ENCODE measurements at regions not wholly inside any gene's neighbourhood (a gene's known extent, or its start where the extent isn't known, plus 50 kb on each side); places are given as distances from the start of the nearest gene placed in this dataset.

GRCh38 chrX:64456828-64457227 lies 61.6 kb upstream of the MTMR8 start:
- Histone ChIP-seq H3K27me3 (ENCODE audit: control insufficient read depth, insufficient read depth, low read length) (no peaks in the 10 kb centered on the region), H3K4me3 (ENCODE audit: low read depth, low read length) (no peak overlapping the region), H3K4me1 (ENCODE audit: control insufficient read depth, insufficient read depth, low read length) (no peaks in the 10 kb centered on the region), H3K27ac (ENCODE audit: low read depth, low read length) (no peak overlapping the region), H3K36me3 (ENCODE audit: control insufficient read depth, insufficient read depth, low read length) (no peaks in the 10 kb centered on the region), H3K9me3 (ENCODE audit: control insufficient read depth, insufficient read depth, low read length) (peaks cover 51% of the 10 kb centered on the region), H3K9ac (ENCODE audit: low read depth, low read length) (no peak overlapping the region)

GRCh38 chrX:64447207-64447606 lies 52.0 kb upstream of the MTMR8 start:
- H3K4me1 ChIP-seq (ENCODE audit: control insufficient read depth, insufficient read depth, low read length): no peaks in the 10 kb centered on the region
- no peaks in the 10 kb centered on the region for H3K27me3 ChIP-seq (ENCODE audit: control insufficient read depth, insufficient read depth, low read length)
- no peaks in the 10 kb centered on the region for H3K36me3 ChIP-seq (ENCODE audit: control insufficient read depth, insufficient read depth, low read length)
- no peak overlapping the region for H3K27ac ChIP-seq (ENCODE audit: low read depth, low read length)
- no peak overlapping the region for H3K4me3 ChIP-seq (ENCODE audit: low read depth, low read length)
- H3K9me3 ChIP-seq (ENCODE audit: control insufficient read depth, insufficient read depth, low read length): peaks cover 53% of the 10 kb centered on the region
- H3K9ac ChIP-seq (ENCODE audit: low read depth, low read length): no peak overlapping the region

Measured in HUES48 (cell line).